Heart left ventricle (tissue), 16 donors: ENCODE measurements at regions not wholly inside any gene's neighbourhood (a gene's known extent, or its start where the extent isn't known, plus 50 kb on each side); places are given as distances from the start of the nearest gene placed in this dataset.

ENCODE experiments used
- ATAC-seq, 4 donors: fragments of 200-7000 bp; cut with Tn5 transposase; one replicate each; pipeline ENCODE4 v1.9.1; 2020 to 2022; ENCODE audit warnings: moderate library complexity in 4 of 4, mild to moderate bottlenecking in 3 of 4, moderate number of reproducible peaks in 1 of 4
- DNase-seq, 5 donors: peaks; one replicate each; pipeline ENCODE4 v3.0.0-alpha.2; 2020
- H3K27ac ChIP-seq, 12 donors: fragments of 200-600 bp; sonication (generic) in 4 of 12; one replicate each; pipeline versions ENCODE4 v1.5.0 to v1.8.0; 2016 to 2022; ENCODE audit warnings: mild to moderate bottlenecking in 2 of 12
- H3K27me3 ChIP-seq, 9 donors: fragments of 200-600 bp; sonication (generic) in 2 of 9; one replicate each; pipeline versions ENCODE4 v1.5.1 to v1.8.0; 2016 to 2022; ENCODE audit warnings: mild to moderate bottlenecking in 3 of 9
- H3K36me3 ChIP-seq, 9 donors: fragments of 200-600 bp; sonication (generic) in 2 of 9; one replicate each; pipeline versions ENCODE4 v1.5.0 to v1.8.0; 2018 to 2022; ENCODE audit warnings: mild to moderate bottlenecking in 2 of 9
- H3K4me1 ChIP-seq, 12 donors: fragments of 200-600 bp; sonication (generic) in 4 of 12; one replicate each; pipeline versions ENCODE4 v1.5.0 to v1.8.0; 2016 to 2022; ENCODE audit warnings: mild to moderate bottlenecking in 3 of 12
- H3K4me3 ChIP-seq, 12 donors: fragments of 200-600 bp; sonication (generic) in 4 of 12; one replicate each; pipeline versions ENCODE4 v1.5.0 to v1.8.0; 2017 to 2022; ENCODE audit warnings: mild to moderate bottlenecking in 9 of 12, moderate library complexity in 4 of 12
- H3K9me3 ChIP-seq, 12 donors: fragments of 200-600 bp; sonication (generic) in 4 of 12; one replicate each; pipeline versions ENCODE4 v1.5.0 to v1.8.0; 2016 to 2022; ENCODE audit warnings: mild to moderate bottlenecking in 1 of 12
- POLR2A ChIP-seq, 2 donors: fragments of 450-650 bp; IDR thresholded peaks; one replicate each; pipeline ENCODE4 v1.6.1; 2017; ENCODE audit warnings: antibody characterized with exemption in 2 of 2, mild to moderate bottlenecking in 2 of 2, moderate library complexity in 2 of 2
- WGBS, 4 donors: extraction: QIAGEN DNeasy Blood & Tissue Kit in 2 of 4; methylation state at CpG; one replicate each; pipeline versions ENCODE4 v1.1.5 to v1.1.7; 2013 to 2018; 5-methylcytosine and 5-hydroxymethylcytosine counted together
- intact Hi-C, 10 donors: fragments of 100-400 bp; cut with DNase I; formaldehyde crosslinking; loops; one replicate each; pipeline versions ENCODE4 v1.11.1 to v1.14.2; 2022
- TF ChIP-seq, protein P1 (sequence below), 12 donors: fragments of 200-600 bp; sonication (generic) in 4 of 12; IDR thresholded peaks; one replicate each; pipeline versions ENCODE4 v1.5.0 to v1.8.0; 2018 to 2022; ENCODE audit warnings: antibody characterized with exemption in 12 of 12, mild to moderate bottlenecking in 5 of 12
- donor health status: ischemic (EF 13 %, LVEDD 7.1; RV severe dilation, severe dysfunction).
- donor health status: healthy with polysubstance abuse.
- donor health status: DM: no; HTN: yes; CAD: no.
- donor health status: DM: no; HTN: no; CAD: no.
- donor health status: ischemic (EF 25% LVEDD 6.9; RV normal size, moderate dysfunction).
- donor health status: ischemic (EF 25% LVEDD 5.7; RV mildly dilated, moderate dysfunction).
- donor health status: healthy.
- donor health status: DM: yes; HTN: yes; CAD: no.
- donor health status: ischemic (EF 35%, LVEDD 5.7; RV mildly dilated, moderate dysfunction).
- donor health status: nonischemic (EF 11% LVEDD 7.7; RV severe dilation, severe dysfunction).
- donor health status: DM: yes; HTN: yes; CAD: no.
- donor health status: PGD.
- donor health status: ischemic (EF 29% LVEDD 5.4; RV normal size, mild dysfunction).
- donor health status: nonischemic (EF 23%, LVEDD 6.1; RV moderate dilation, normal function).

DNA sequence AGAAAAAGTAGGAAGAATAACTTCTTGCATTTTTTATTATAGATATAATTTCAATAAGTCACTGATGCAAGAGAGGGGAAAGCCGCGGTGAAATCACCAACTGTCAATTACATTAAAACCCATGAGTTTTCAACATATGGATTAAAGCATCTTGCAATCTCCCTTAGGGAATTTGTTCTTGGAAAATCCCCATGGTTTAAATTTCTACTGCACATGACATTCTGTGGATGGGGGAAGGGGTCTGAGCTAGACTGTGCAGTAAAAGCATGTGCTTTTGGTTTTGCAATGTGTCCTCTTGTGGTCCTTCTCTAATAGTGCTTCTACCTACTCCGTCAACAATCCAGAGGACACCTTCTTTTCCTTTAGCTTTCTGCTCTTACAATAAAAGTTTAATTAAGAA lies 894.0 kb downstream of the DCDC2C start:
- 65 to 93% (median 84%) methylated on average over 3 of the region's 3 CpGs for WGBS, 4 donors
- no peak for TF ChIP-seq POLR2A (IDR thresholded peaks at IDR 0.05)
- TF ChIP-seq, protein P1, sequence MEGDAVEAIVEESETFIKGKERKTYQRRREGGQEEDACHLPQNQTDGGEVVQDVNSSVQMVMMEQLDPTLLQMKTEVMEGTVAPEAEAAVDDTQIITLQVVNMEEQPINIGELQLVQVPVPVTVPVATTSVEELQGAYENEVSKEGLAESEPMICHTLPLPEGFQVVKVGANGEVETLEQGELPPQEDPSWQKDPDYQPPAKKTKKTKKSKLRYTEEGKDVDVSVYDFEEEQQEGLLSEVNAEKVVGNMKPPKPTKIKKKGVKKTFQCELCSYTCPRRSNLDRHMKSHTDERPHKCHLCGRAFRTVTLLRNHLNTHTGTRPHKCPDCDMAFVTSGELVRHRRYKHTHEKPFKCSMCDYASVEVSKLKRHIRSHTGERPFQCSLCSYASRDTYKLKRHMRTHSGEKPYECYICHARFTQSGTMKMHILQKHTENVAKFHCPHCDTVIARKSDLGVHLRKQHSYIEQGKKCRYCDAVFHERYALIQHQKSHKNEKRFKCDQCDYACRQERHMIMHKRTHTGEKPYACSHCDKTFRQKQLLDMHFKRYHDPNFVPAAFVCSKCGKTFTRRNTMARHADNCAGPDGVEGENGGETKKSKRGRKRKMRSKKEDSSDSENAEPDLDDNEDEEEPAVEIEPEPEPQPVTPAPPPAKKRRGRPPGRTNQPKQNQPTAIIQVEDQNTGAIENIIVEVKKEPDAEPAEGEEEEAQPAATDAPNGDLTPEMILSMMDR (IDR thresholded peaks at IDR 0.05), result no peak
- H3K27ac ChIP-seq, result no peak overlapping the region
- no peak overlapping the region for H3K4me3 ChIP-seq
- no peaks in the 10 kb centered on the region for H3K9me3 ChIP-seq
- DNase-seq, result no peak
- no peaks in the 10 kb centered on the region for H3K36me3 ChIP-seq
- ATAC-seq, result no peak
- no peaks in the 10 kb centered on the region for H3K27me3 ChIP-seq
- H3K4me1 ChIP-seq, result no peaks in the 10 kb centered on the region
- intact Hi-C loops, result no loop called here

DNA sequence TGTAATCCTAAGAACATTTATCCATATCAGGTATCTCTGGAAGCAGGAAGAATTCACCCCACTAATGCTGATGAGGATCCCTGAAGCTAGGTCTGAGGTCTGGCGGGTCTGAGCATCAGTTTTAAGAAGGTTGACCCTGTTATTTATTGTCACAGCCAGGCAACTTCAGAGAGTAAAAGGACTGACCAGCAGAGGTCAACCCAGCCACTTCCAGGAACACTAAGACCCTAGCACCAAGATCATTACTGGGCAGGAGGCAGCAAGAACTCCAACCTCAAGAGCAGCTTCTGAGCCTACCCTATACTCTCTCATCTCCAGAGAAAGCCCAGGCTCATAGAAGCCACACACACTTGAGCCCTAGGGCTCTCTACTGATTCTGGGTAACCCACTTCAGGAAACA lies 901.4 kb downstream of the DCDC2C start:
- ATAC-seq, result no peak
- no peak for TF ChIP-seq POLR2A (IDR thresholded peaks at IDR 0.05)
- TF ChIP-seq, protein P1 (IDR thresholded peaks at IDR 0.05), result no peak
- H3K4me1 ChIP-seq, result no peaks in the 10 kb centered on the region
- no peaks in the 10 kb centered on the region for H3K9me3 ChIP-seq
- no peak overlapping the region for H3K4me3 ChIP-seq
- no peaks in the 10 kb centered on the region for H3K27me3 ChIP-seq
- H3K36me3 ChIP-seq, result no peaks in the 10 kb centered on the region
- intact Hi-C loops, result no loop called here
- no peak for DNase-seq
- H3K27ac ChIP-seq, result no peak overlapping the region
- WGBS, 4 donors, result 60 to 85% (median 72%) methylated on average over 1 of the region's 1 CpG

DNA sequence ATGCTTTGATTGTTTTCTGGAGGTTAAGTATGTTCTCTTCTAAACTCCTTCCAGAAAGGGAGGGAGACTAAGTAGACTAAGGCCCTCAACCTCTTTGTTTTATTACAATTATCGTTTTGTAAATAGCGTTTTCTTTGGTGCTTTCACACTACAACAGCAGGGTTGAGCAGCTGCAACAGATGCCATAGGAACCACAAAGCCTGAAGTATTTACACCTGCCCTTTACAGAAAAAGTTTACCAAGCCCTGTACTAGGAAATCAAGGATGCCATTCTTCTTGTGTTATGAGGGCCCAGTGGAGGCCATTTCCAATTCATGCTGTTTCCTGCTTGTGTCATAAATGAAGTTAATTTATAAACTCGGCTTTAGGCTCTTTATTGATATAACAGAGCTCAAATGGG lies 914.8 kb downstream of the DCDC2C start:
- H3K36me3 ChIP-seq, result no peaks in the 10 kb centered on the region
- no peak overlapping the region for H3K4me3 ChIP-seq
- no peaks in the 10 kb centered on the region for H3K4me1 ChIP-seq
- H3K27me3 ChIP-seq, result no peaks in the 10 kb centered on the region
- intact Hi-C loops, result no loop called here
- DNase-seq, result no peak
- 72 to 84% (median 75%) methylated on average over 3 of the region's 3 CpGs for WGBS, 4 donors
- ATAC-seq, result no peak
- no peak overlapping the region for H3K27ac ChIP-seq
- TF ChIP-seq, protein P1 (IDR thresholded peaks at IDR 0.05), result no peak
- no peak for TF ChIP-seq POLR2A (IDR thresholded peaks at IDR 0.05)
- H3K9me3 ChIP-seq, result peaks cover 0 to 17% (median 0%) of the 10 kb centered on the region in 12 donors

DNA sequence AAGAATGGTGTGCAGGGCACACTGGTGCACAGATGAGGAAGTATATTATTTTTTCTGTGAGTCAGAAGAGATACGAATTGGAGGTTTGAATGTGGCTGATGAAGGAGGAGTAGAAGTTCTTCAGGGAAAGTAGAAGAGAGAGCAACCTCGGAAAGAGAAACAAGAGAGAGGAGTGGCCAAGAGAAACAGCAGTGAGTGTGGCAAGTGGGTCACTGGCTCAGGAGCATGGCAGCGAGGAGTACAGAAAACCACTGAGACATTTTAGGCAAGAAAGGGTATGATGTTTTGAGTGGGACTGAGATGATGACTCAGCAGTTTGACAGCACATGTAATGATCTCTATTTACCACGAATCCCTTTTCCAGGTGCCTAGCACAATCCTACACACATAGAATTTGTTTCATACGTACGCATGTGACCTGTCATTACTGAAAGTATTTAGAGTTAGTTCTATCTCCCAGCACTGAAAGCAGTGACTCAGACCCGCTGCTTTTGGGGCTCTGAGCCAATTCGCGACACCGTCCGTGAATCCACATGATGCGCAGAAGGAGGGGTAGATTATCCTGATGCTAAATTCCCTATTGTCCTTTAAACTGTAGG lies 915.4 kb downstream of the DCDC2C start:
- H3K27me3 ChIP-seq, result no peaks in the 10 kb centered on the region
- no peaks in the 10 kb centered on the region for H3K36me3 ChIP-seq
- H3K4me3 ChIP-seq, result no peak overlapping the region
- 79 to 83% (median 81%) methylated on average over 12 of the region's 12 CpGs for WGBS, 4 donors
- intact Hi-C loops, result no loop called here
- H3K27ac ChIP-seq, result no peak overlapping the region
- H3K9me3 ChIP-seq, result peaks cover 0 to 17% (median 0%) of the 10 kb centered on the region in 12 donors
- H3K4me1 ChIP-seq, result no peaks in the 10 kb centered on the region
- TF ChIP-seq POLR2A (IDR thresholded peaks at IDR 0.05), result no peak
- TF ChIP-seq, protein P1 (IDR thresholded peaks at IDR 0.05), result no peak
- no peak for DNase-seq
- ATAC-seq, result no peak
